ENCODE measurements at regions not wholly inside any gene's neighbourhood (a gene's known extent, or its start where the extent isn't known, plus 50 kb on each side); places are given as distances from the start of the nearest gene placed in this dataset.

- ChIA-PET CTCF (ENCODE audit: partially characterized antibody) (interaction anchor here (1.0 to 1.4 kb wide), 5 partner anchors 11 to 140 kb away, joined by 3 to 4 read pairs (median 3); no protein-coding TSS in a partner anchor), POLR2A (ENCODE audit: partially characterized antibody) (interaction anchor here (0.6 to 1.0 kb wide), 4 partner anchors 21 to 143 kb away, joined by 3 to 4 read pairs (median 3); no protein-coding TSS in a partner anchor)
- Histone ChIP-seq H3K79me1 (ENCODE audit: low read depth, low read length) (no peaks in the 10 kb centered on the region), H2BK20ac (ENCODE audit: low read length) (no peak overlapping the region), H2BK120ac (replicated peaks; ENCODE audit: low read depth, low read length) (no peak overlapping the region), H3K56ac (replicated peaks; ENCODE audit: insufficient read length, low read depth, low read length) (no peak overlapping the region), H3K4ac (replicated peaks; ENCODE audit: insufficient read length, low read depth, low read length) (no peak overlapping the region), H3K14ac (ENCODE audit: insufficient read length) (no peak overlapping the region), H3K18ac (ENCODE audit: extremely low read depth, low read length) (no peak overlapping the region), H3K9ac (replicated peaks in 1 of 4; ENCODE audit: extremely low read depth in 1 of 4, low read depth in 3 of 4, low read length in 3 of 4) (0 out of 7 replicates have a peak overlapping the region, but pooled peaks of 1 of the 4 experiments have one; percentile 23), H3K27me3 (replicated peaks in 1 of 4; ENCODE audit: control insufficient read depth in 3 of 4, extremely low read depth in 1 of 4, insufficient read depth in 3 of 4, low read length in 3 of 4) (peaks cover 0 to 12% (median 6%) of the 10 kb centered on the region in 4 experiments; a peak in 3 of 7 replicates), H3K27ac (ENCODE audit: low read depth, low read length) (no peak overlapping the region), H3K9me3 (ENCODE audit: insufficient read depth in 2 of 2, low read depth in 1 of 2, low read length in 1 of 2) (no peaks in the 10 kb centered on the region), H2AFZ (ENCODE audit: low read length) (no peak overlapping the region), H4K5ac (ENCODE audit: insufficient read length, low read depth, low read length) (no peak overlapping the region), H2BK12ac (ENCODE audit: low read depth, low read length) (no peak overlapping the region), H4K91ac (replicated peaks; ENCODE audit: insufficient read length, low read length) (no peak overlapping the region), H3K4me2 (ENCODE audit: insufficient read depth in 1 of 2, low read depth in 2 of 2, low read length in 2 of 2) (peak overlapping the region; percentile 68 to 70), H3K4me1 (replicated peaks in 1 of 4; ENCODE audit: control insufficient read depth in 3 of 4, insufficient read depth in 4 of 4, low read length in 3 of 4) (peaks cover 0 to 4% (median 2%) of the 10 kb centered on the region in 4 experiments; a peak in 3 of 7 replicates), H3K23me2 (ENCODE audit: low read depth, low read length) (peaks cover 11% of the 10 kb centered on the region), H4K20me1 (replicated peaks in 1 of 2; ENCODE audit: control insufficient read depth in 1 of 2, insufficient read depth in 2 of 2, low read length in 2 of 2) (no peaks in the 10 kb centered on the region), H4K8ac (ENCODE audit: extremely low read depth, insufficient read depth, low read length) (no peak overlapping the region), H2BK15ac (ENCODE audit: low read length) (no peak overlapping the region), H3K79me2 (ENCODE audit: control insufficient read depth in 1 of 2, insufficient read depth in 2 of 2, low read length in 2 of 2) (no peaks in the 10 kb centered on the region), H2BK5ac (ENCODE audit: low read depth, low read length) (no peak overlapping the region), H3K23ac (ENCODE audit: insufficient read length) (no peak overlapping the region), H3K4me3 (ENCODE audit: extremely low read depth in 1 of 4, insufficient read depth in 2 of 4, low read depth in 3 of 4, low read length in 4 of 4) (peak overlapping the region; percentile 60 to 93 (median 84); a peak in 7 of 8 replicates), H2AK5ac (ENCODE audit: low read depth, low read length) (no peak overlapping the region), H3K36me3 (ENCODE audit: control insufficient read depth in 2 of 4, insufficient read depth in 4 of 4, low read length in 3 of 4) (no peaks in the 10 kb centered on the region)
- 40% methylated on average over 4 of the region's 4 CpGs; no CpG with 5 or more reads in 1 of the 2 experiments for WGBS, 2 experiments (ENCODE audit: extremely low coverage in 1 of 2, insufficient coverage in 1 of 2, insufficient read length in 1 of 2, insufficient replicate concordance in 2 of 2, low coverage in 1 of 2, low lambda C conversion rate in 2 of 2, missing lambda C conversion rate in 1 of 2)
- no peak for FAIRE-seq
- DNase-seq (ENCODE audit: low read depth in 1 of 2, low spot score in 2 of 2): no peak
- TF ChIP-seq SAP30 (IDR thresholded peaks at IDR 0.05; ENCODE audit: insufficient read depth, insufficient replicate concordance, low read length) (no peak), POLR2AphosphoS5 (IDR thresholded peaks at IDR 0.05; ENCODE audit: low read depth, low read length) (no peak), TCF12 (IDR thresholded peaks at IDR 0.05; ENCODE audit: low read depth, low read length) (no peak), JUN (IDR thresholded peaks at IDR 0.05; ENCODE audit: low read depth, low read length) (no peak), RAD21 (IDR thresholded peaks at IDR 0.05 in 1 of 2, conservative IDR thresholded peaks at IDR 0.05 in 1 of 2; ENCODE audit: low read depth in 2 of 2, low read length in 2 of 2) (no peak), KDM5A (IDR thresholded peaks at IDR 0.05; ENCODE audit: low read length) (no peak), E2F6 (IDR thresholded peaks at IDR 0.05) (no peak)
Observed at GRCh38 chr2:64749446-64749845, 95.7 kb upstream of the SERTAD2 start.

Data from H1 (cell line).